GM18517 (cell line): ENCODE measurements at regions not wholly inside any gene's neighbourhood (a gene's known extent, or its start where the extent isn't known, plus 50 kb on each side); places are given as distances from the start of the nearest gene placed in this dataset.

ENCODE experiments used
- ATAC-seq: cut with Tn5 transposase; IDR thresholded peaks from one replicate; pipeline ENCODE4 v1.9.1; 2021; ENCODE audit warnings: mild to moderate bottlenecking, moderate library complexity; ENCODE audit not compliant: unreplicated experiment

- no peak for ATAC-seq
These were observed 64.6 kb upstream of the SESN3 start for GRCh38 chr11:95295382-95296149.

- ATAC-seq, result no peak
These were observed 63.7 kb upstream of the SESN3 start for GRCh38 chr11:95294701-95295100.

- ATAC-seq, result no peak
These were observed 62.1 kb upstream of the SESN3 start for GRCh38 chr11:95293116-95293515.

GRCh38 chr11:95291946-95292345, 60.9 kb upstream of the SESN3 start:
- ATAC-seq, result no peak

- no peak for ATAC-seq
These were observed 58.5 kb upstream of the SESN3 start for GRCh38 chr11:95289378-95290101.

GRCh38 chr11:95284057-95285052, 53.4 kb upstream of the SESN3 start:
- no peak for ATAC-seq

GRCh38 chr11:95283650-95284049, 52.6 kb upstream of the SESN3 start:
- ATAC-seq, result no peak

- ATAC-seq, result no peak
These were observed 52.1 kb upstream of the SESN3 start for GRCh38 chr11:95283146-95283545.

- no peak for ATAC-seq
These were observed 51.3 kb upstream of the SESN3 start for GRCh38 chr11:95282291-95282751.
